ENCODE measurements at regions not wholly inside any gene's neighbourhood (a gene's known extent, or its start where the extent isn't known, plus 50 kb on each side); places are given as distances from the start of the nearest gene placed in this dataset.

GRCh38 chr4:96102541-96103026 is 262.7 kb downstream of the PDHA2 start:
- TF ChIP-seq NFE2L2 (IDR thresholded peaks at IDR 0.05; ENCODE audit: low read depth, low read length), result no peak
- no peak for TF ChIP-seq MXI1 (IDR thresholded peaks at IDR 0.05; ENCODE audit: borderline replicate concordance, low read depth, low read length)
- TF ChIP-seq MAZ (IDR thresholded peaks at IDR 0.05; ENCODE audit: borderline replicate concordance, low read depth, low read length), result no peak
- TF ChIP-seq SMC3 (IDR thresholded peaks at IDR 0.05; ENCODE audit: low read depth, low read length), result no peak
- TF ChIP-seq CHD1 (IDR thresholded peaks at IDR 0.05; ENCODE audit: low read depth, low read length), result no peak
- no peak for TF ChIP-seq FOS (IDR thresholded peaks at IDR 0.05; ENCODE audit: low read depth, low read length)
- TF ChIP-seq BHLHE40 (IDR thresholded peaks at IDR 0.05; ENCODE audit: low read depth, low read length), result no peak
- TF ChIP-seq CEBPB (IDR thresholded peaks at IDR 0.05; ENCODE audit: low read depth, low read length), result no peak
- no peak for TF ChIP-seq RCOR1 (IDR thresholded peaks at IDR 0.05; ENCODE audit: insufficient replicate concordance, low read length)
- TF ChIP-seq RAD21 (IDR thresholded peaks at IDR 0.05; ENCODE audit: low read length), result no peak
- TF ChIP-seq POLR2A (IDR thresholded peaks at IDR 0.05; ENCODE audit: low read depth, low read length), result no peak
- no peak for TF ChIP-seq USF2 (IDR thresholded peaks at IDR 0.05; ENCODE audit: low read depth, low read length)
- TF ChIP-seq, protein P1, sequence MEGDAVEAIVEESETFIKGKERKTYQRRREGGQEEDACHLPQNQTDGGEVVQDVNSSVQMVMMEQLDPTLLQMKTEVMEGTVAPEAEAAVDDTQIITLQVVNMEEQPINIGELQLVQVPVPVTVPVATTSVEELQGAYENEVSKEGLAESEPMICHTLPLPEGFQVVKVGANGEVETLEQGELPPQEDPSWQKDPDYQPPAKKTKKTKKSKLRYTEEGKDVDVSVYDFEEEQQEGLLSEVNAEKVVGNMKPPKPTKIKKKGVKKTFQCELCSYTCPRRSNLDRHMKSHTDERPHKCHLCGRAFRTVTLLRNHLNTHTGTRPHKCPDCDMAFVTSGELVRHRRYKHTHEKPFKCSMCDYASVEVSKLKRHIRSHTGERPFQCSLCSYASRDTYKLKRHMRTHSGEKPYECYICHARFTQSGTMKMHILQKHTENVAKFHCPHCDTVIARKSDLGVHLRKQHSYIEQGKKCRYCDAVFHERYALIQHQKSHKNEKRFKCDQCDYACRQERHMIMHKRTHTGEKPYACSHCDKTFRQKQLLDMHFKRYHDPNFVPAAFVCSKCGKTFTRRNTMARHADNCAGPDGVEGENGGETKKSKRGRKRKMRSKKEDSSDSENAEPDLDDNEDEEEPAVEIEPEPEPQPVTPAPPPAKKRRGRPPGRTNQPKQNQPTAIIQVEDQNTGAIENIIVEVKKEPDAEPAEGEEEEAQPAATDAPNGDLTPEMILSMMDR (conservative IDR thresholded peaks at IDR 0.05; ENCODE audit: low read depth, low read length), result no peak
- no peak for TF ChIP-seq RFX5 (IDR thresholded peaks at IDR 0.05; ENCODE audit: low read depth, low read length)
- TF ChIP-seq ELK1 (IDR thresholded peaks at IDR 0.05; ENCODE audit: borderline replicate concordance, low read depth, low read length), result no peak
- Histone ChIP-seq H4K20me1 (ENCODE audit: insufficient read depth, low read length) (no peaks in the 10 kb centered on the region), H3K14ac (replicated peaks; ENCODE audit: low read depth, low read length) (no peak overlapping the region), H4K5ac (ENCODE audit: low read depth, low read length) (no peak overlapping the region), H3K36me3 (ENCODE audit: control insufficient read depth, insufficient read depth, low read length) (no peaks in the 10 kb centered on the region), H2BK15ac (ENCODE audit: low read depth, low read length) (no peak overlapping the region), H2AK5ac (ENCODE audit: low read depth, low read length) (no peak overlapping the region), H2BK120ac (ENCODE audit: low read depth, low read length) (no peak overlapping the region), H2AFZ (replicated peaks; ENCODE audit: low read length, poor library complexity) (no peak overlapping the region), H3K4me3 (ENCODE audit: insufficient read depth, low read depth, low read length) (no peak overlapping the region), H3K27me3 (ENCODE audit: control insufficient read depth, insufficient read depth, low read length) (no peaks in the 10 kb centered on the region), H3K9ac (ENCODE audit: low read depth, low read length) (no peak overlapping the region), H2BK20ac (ENCODE audit: low read depth, low read length) (no peak overlapping the region), H4K91ac (ENCODE audit: insufficient read depth, low read depth, low read length) (no peak overlapping the region), H3K4ac (ENCODE audit: low read depth, low read length) (no peak overlapping the region), H3K9me3 (ENCODE audit: control insufficient read depth, insufficient read depth, low read length) (no peaks in the 10 kb centered on the region), H3K79me1 (ENCODE audit: low read depth in 1 of 2, low read length in 2 of 2) (no peaks in the 10 kb centered on the region), H3K4me1 (ENCODE audit: control insufficient read depth, insufficient read depth, low read length) (no peaks in the 10 kb centered on the region), H2AK9ac (replicated peaks; ENCODE audit: low read depth, low read length, poor library complexity) (no peak overlapping the region), H3K9me1 (ENCODE audit: insufficient read depth, low read length) (no peaks in the 10 kb centered on the region), H3K4me2 (ENCODE audit: low read depth, low read length) (no peak overlapping the region), H4K8ac (ENCODE audit: low read depth in 2 of 2, low read length in 2 of 2) (no peak overlapping the region), H3K56ac (ENCODE audit: extremely low read depth, insufficient read depth, low read length) (no peak overlapping the region), H3K18ac (ENCODE audit: low read depth, low read length) (no peak overlapping the region), H3K27ac (ENCODE audit: insufficient read depth, low read length) (no peak overlapping the region), H2BK5ac (ENCODE audit: low read depth, low read length, poor library complexity, severe bottlenecking) (no peak overlapping the region), H3K23ac (ENCODE audit: low read depth, low read length) (no peak overlapping the region)
- no TSS peak for BruUV-seq (replicated peaks)
- ATAC-seq (ENCODE audit: low read depth), result no peak
- dilution Hi-C loops (cut with HindIII; ENCODE audit: low sequenced_read_pairs, unreplicated experiment), result no loop called here
- no peak for DNase-seq
- ChIA-PET POLR2A (ENCODE audit: unreplicated experiment) (no interaction called here), CTCF (no interaction called here)
- WGBS, 2 experiments (ENCODE audit: extremely low coverage in 2 of 2, insufficient read length in 1 of 2), result no CpG with 5 or more reads among the region's 3 CpGs
- in situ Hi-C loops (cut with MboI; ENCODE audit: low sequenced_read_pairs), result no loop called here
- intact Hi-C loops (cut with micrococcal nuclease), result no loop called here
